ENCODE measurements at regions not wholly inside any gene's neighbourhood (a gene's known extent, or its start where the extent isn't known, plus 50 kb on each side); places are given as distances from the start of the nearest gene placed in this dataset.

DNA sequence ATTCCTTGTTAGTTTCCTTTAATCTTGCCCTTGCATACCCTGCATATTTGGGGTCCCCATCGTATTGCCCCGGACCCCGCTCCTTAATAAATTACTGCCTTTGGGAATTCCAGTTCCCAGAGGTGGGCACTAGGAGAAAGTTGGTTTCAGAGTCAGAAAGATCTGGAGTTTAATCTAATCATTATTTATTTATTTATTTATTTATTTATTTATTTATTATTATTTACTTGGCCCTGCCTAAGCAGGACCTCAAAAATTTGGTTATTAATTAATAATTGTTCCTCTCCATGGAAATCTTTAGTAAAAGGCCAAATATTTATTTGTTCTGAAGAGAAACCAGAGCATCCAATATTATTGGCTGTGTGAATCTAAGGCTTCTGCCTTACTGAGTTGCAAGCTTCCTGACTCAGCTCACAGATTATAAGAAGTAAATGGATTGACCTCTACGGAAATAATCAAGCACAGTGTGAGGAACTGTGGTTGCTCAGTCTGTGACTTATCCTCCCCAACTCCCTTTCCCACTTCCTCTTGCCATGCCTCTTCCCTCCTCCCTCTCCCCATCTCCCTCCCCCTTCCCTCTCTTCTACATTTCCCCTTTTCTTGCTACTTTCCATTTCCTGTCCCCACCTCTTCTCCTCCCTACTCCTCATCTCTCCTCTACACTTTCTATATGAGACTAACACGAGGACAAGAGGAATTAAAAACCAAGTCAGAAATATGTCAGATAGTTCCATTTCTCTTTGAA is 61.5 kb upstream of the AP1S2 start:
- ChIA-PET CTCF (no interaction called here), POLR2A (no interaction called here)
- no peak overlapping the region for H3K27ac Mint-ChIP-seq
- H3K27me3 Mint-ChIP-seq: peaks cover 2% of the 10 kb centered on the region
- TF ChIP-seq, protein P1, sequence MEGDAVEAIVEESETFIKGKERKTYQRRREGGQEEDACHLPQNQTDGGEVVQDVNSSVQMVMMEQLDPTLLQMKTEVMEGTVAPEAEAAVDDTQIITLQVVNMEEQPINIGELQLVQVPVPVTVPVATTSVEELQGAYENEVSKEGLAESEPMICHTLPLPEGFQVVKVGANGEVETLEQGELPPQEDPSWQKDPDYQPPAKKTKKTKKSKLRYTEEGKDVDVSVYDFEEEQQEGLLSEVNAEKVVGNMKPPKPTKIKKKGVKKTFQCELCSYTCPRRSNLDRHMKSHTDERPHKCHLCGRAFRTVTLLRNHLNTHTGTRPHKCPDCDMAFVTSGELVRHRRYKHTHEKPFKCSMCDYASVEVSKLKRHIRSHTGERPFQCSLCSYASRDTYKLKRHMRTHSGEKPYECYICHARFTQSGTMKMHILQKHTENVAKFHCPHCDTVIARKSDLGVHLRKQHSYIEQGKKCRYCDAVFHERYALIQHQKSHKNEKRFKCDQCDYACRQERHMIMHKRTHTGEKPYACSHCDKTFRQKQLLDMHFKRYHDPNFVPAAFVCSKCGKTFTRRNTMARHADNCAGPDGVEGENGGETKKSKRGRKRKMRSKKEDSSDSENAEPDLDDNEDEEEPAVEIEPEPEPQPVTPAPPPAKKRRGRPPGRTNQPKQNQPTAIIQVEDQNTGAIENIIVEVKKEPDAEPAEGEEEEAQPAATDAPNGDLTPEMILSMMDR (IDR thresholded peaks at IDR 0.05): no peak
- no peak overlapping the region for H3K4me3 Mint-ChIP-seq
- no peaks in the 10 kb centered on the region for H3K4me1 Mint-ChIP-seq (ENCODE audit: low read depth)
- no peak for ATAC-seq
- H3K36me3 Mint-ChIP-seq (ENCODE audit: low read depth): no peaks in the 10 kb centered on the region
- no peaks in the 10 kb centered on the region for H3K9me3 Mint-ChIP-seq
- intact Hi-C loops (cut with micrococcal nuclease): no loop called here
- DNase-seq: no peak

DNA sequence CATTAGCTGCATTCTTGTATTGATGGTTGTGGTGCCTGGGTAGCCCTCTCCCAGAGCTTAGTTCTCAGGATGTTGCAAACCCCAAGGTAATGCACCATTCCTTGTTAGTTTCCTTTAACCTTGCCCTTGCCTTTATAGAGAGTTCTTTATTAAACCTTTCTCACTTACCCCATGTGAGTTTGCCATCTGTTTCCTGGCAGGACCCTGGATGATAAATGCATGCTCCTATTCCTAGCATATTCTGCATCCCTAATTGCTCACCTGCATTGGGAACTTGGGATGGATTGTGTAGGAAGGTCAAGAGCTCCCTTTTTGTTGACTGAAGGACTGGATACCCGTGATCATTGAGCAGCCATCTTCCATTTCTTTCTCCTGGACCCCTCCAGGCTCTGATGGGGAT is 59.9 kb upstream of the AP1S2 start:
- TF ChIP-seq, protein P1 (IDR thresholded peaks at IDR 0.05): no peak
- ChIA-PET POLR2A (no interaction called here), CTCF (no interaction called here)
- DNase-seq: no peak
- Mint-ChIP-seq H3K9me3 (no peaks in the 10 kb centered on the region), H3K27me3 (peaks cover 2% of the 10 kb centered on the region), H3K36me3 (ENCODE audit: low read depth) (no peaks in the 10 kb centered on the region), H3K4me3 (no peak overlapping the region), H3K4me1 (ENCODE audit: low read depth) (no peaks in the 10 kb centered on the region), H3K27ac (no peak overlapping the region)
- intact Hi-C loops (cut with micrococcal nuclease): no loop called here
- ATAC-seq: no peak

- Mint-ChIP-seq H3K36me3 (ENCODE audit: low read depth) (no peaks in the 10 kb centered on the region), H3K9me3 (no peaks in the 10 kb centered on the region), H3K4me3 (no peak overlapping the region), H3K27me3 (peaks cover 2% of the 10 kb centered on the region), H3K27ac (no peak overlapping the region), H3K4me1 (ENCODE audit: low read depth) (no peaks in the 10 kb centered on the region)
- TF ChIP-seq, protein P1 (IDR thresholded peaks at IDR 0.05): no peak
- intact Hi-C loops (cut with micrococcal nuclease): no loop called here
- ATAC-seq: no peak
- ChIA-PET POLR2A (no interaction called here), CTCF (no interaction called here)
- no peak for DNase-seq
Measured at GRCh38 chrX:15913146-15913545, 58.5 kb upstream of the AP1S2 start.

- DNase-seq (peak; percentile 2), ATAC-seq (peak; percentile 47)
- Mint-ChIP-seq H3K36me3 (ENCODE audit: low read depth) (no peaks in the 10 kb centered on the region), H3K27me3 (peaks cover 2% of the 10 kb centered on the region), H3K9me3 (no peaks in the 10 kb centered on the region), H3K27ac (no peak overlapping the region), H3K4me1 (ENCODE audit: low read depth) (no peaks in the 10 kb centered on the region), H3K4me3 (no peak overlapping the region)
- ChIA-PET CTCF (no interaction called here), POLR2A (no interaction called here)
- TF ChIP-seq, protein P1 (IDR thresholded peaks at IDR 0.05): no peak
- intact Hi-C loops (cut with micrococcal nuclease): no loop called here
Measured at GRCh38 chrX:15911734-15912550, 57.3 kb upstream of the AP1S2 start.

DNA sequence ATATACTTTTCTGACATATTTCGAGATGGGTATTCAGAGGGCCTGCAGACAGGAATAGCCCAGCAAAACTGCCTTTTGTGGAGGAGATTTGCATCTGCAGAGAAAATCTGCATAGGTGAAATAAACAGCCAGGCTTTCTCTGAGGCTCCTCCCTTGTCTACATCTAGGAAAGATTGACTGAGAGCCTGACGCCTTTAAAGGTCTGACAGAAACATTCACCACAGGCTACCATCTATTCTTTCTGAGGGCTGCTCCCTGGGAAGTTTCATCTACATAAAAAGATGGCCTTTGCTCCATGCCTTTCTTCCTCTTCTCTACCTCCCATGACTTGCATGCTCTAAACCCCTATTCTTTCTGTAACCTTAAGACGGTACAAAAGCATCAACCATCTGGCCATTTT is 55.0 kb upstream of the AP1S2 start:
- POLR2A ChIA-PET: no interaction called here
- no peak for ATAC-seq
- H3K27ac Mint-ChIP-seq: no peak overlapping the region
- H3K4me3 Mint-ChIP-seq: no peak overlapping the region
- peaks cover 2% of the 10 kb centered on the region for H3K27me3 Mint-ChIP-seq
- no peaks in the 10 kb centered on the region for H3K36me3 Mint-ChIP-seq (ENCODE audit: low read depth)
- TF ChIP-seq, protein P1 (IDR thresholded peaks at IDR 0.05): no peak
- CTCF ChIA-PET: no interaction called here
- no peaks in the 10 kb centered on the region for H3K9me3 Mint-ChIP-seq
- intact Hi-C loops (cut with micrococcal nuclease): no loop called here
- no peak for DNase-seq
- no peaks in the 10 kb centered on the region for H3K4me1 Mint-ChIP-seq (ENCODE audit: low read depth)
